ENCODE measurements at regions not wholly inside any gene's neighbourhood (a gene's known extent, or its start where the extent isn't known, plus 50 kb on each side); places are given as distances from the start of the nearest gene placed in this dataset.

DNA sequence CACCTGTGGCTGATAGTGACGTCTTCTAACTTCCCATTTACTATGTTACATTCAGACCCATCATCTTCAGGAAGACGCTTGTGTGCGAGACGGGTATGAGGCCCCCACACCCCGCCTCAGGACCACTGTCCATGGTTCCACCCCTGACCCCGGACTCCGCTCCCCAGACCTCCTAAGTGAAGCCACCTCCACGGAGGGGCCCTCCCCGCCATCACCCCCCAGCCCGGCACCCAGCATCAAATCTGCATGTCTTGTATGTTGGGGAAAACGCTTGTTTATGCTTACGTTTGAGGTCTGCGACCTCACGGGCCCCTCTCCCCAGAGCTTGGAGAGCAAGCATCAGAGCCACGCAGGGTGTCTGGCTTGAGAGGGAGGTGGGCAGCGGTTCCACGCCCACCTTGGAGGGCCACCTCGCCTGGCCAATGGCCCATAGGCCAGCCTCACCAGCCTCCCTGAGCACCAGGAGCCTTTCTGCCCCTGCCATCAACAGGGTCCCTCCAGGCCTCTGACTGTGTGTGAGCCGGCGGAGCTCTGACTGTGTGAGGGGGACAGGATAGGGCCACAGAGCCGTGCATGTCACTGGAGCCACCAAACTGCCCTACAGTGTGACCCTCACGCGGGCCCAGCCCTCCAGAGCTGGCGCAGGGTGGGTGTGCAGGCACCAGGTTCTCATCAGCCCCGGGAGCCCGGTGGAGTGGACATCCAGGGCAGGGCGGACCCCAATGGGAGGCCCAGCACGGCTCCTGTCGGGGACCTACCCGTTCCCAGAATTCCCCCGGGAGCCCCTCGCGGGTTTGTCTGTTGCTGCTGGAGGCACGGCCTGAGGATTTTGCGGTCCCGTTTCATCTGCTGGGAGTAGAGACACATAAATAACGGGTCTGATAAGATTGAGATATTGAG is 88.4 kb upstream of the NKX1-1 start:
- TF ChIP-seq, protein P1, sequence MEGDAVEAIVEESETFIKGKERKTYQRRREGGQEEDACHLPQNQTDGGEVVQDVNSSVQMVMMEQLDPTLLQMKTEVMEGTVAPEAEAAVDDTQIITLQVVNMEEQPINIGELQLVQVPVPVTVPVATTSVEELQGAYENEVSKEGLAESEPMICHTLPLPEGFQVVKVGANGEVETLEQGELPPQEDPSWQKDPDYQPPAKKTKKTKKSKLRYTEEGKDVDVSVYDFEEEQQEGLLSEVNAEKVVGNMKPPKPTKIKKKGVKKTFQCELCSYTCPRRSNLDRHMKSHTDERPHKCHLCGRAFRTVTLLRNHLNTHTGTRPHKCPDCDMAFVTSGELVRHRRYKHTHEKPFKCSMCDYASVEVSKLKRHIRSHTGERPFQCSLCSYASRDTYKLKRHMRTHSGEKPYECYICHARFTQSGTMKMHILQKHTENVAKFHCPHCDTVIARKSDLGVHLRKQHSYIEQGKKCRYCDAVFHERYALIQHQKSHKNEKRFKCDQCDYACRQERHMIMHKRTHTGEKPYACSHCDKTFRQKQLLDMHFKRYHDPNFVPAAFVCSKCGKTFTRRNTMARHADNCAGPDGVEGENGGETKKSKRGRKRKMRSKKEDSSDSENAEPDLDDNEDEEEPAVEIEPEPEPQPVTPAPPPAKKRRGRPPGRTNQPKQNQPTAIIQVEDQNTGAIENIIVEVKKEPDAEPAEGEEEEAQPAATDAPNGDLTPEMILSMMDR (conservative IDR thresholded peaks at IDR 0.05; ENCODE audit: low read length): no peak
- no peak for TF ChIP-seq EZH2phosphoT487 (IDR thresholded peaks at IDR 0.05; ENCODE audit: borderline replicate concordance, low read depth, low read length)

Measured in OCI-LY7 (cell line).